Activated T-helper 2 cell treated with anti-CD3 and anti-CD28 coated beads, Interferon-gamma antibody, Interleukin-2, Interleukin-4, amounts not matched to agents 10 μg/mL and 5 μg/mL and 100 μg/mL, durations not matched to agents 14 hours and 24 hours and 36 hours (primary cell): ENCODE measurements at regions not wholly inside any gene's neighbourhood (a gene's known extent, or its start where the extent isn't known, plus 50 kb on each side); places are given as distances from the start of the nearest gene placed in this dataset.
"Not testable (repeated sequence)": the region's sequence is repeated elsewhere in the genome, so short reads cannot be mapped to it uniquely, and the experiment has no call there.

ENCODE experiments used
- DNase-seq: peaks from one replicate; pipeline ENCODE4 v3.0.0; 2021; ENCODE audit warnings: low spot score
- H3K27ac Mint-ChIP-seq: one replicate; pipeline ENCODE4 v1.8.0; 2021; ENCODE audit warnings: mixed read lengths
- H3K27me3 Mint-ChIP-seq: one replicate; pipeline ENCODE4 v1.8.0; 2021; ENCODE audit warnings: low read depth, mixed read lengths
- H3K36me3 Mint-ChIP-seq: one replicate; pipeline ENCODE4 v1.8.0; 2021; ENCODE audit warnings: low read depth, mixed read lengths
- H3K4me1 Mint-ChIP-seq: one replicate; pipeline ENCODE4 v1.8.0; 2021; ENCODE audit warnings: low read depth, mixed read lengths
- H3K4me3 Mint-ChIP-seq: one replicate; pipeline ENCODE4 v1.8.0; 2021; ENCODE audit warnings: low read depth, mild to moderate bottlenecking, moderate library complexity, mixed read lengths
- H3K9me3 Mint-ChIP-seq: one replicate; pipeline ENCODE4 v1.8.0; 2021; ENCODE audit warnings: mixed read lengths
- intact Hi-C: fragments of 100-400 bp; cut with micrococcal nuclease; formaldehyde crosslinking; loops from one replicate; pipeline ENCODE4 v1.15.1; 2023

DNA sequence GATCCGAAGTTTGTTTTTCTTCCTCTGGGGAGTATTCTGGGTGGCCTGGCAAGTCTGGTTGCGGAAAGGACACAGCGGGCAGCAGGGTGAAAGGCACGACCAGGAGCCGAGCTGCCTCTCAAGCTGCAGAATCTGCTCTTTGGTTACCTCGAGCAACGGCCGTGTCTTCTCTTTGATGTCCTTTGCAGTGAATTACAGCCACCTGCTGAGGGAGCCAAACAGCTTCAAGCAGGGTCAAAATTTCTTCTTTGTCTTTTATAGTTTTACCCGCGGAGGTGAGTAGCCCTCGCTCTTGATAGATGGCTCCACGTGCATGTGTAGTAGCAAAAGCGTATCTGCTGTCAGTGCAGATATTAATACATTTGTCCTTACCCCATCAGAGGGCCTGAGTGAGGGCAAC, 177.3 kb upstream of the MBL2 start:
- H3K9me3 Mint-ChIP-seq = peaks cover 27% of the 10 kb centered on the region
- no peaks in the 10 kb centered on the region for H3K4me1 Mint-ChIP-seq
- intact Hi-C loops = no loop called here
- DNase-seq = no peak
- H3K27me3 Mint-ChIP-seq = no peaks in the 10 kb centered on the region
- H3K36me3 Mint-ChIP-seq = no peaks in the 10 kb centered on the region
- no peak overlapping the region for H3K27ac Mint-ChIP-seq
- no peak overlapping the region for H3K4me3 Mint-ChIP-seq

GRCh38 chr10:52946486-52946885, 173.9 kb upstream of the MBL2 start:
- intact Hi-C loops = no loop called here
- DNase-seq = no peak
- H3K36me3 Mint-ChIP-seq = no peaks in the 10 kb centered on the region
- no peak overlapping the region for H3K4me3 Mint-ChIP-seq
- H3K4me1 Mint-ChIP-seq = no peaks in the 10 kb centered on the region
- H3K27me3 Mint-ChIP-seq = no peaks in the 10 kb centered on the region
- H3K9me3 Mint-ChIP-seq = peaks cover 16% of the 10 kb centered on the region
- no peak overlapping the region for H3K27ac Mint-ChIP-seq

- H3K27me3 Mint-ChIP-seq, H3K4me3 Mint-ChIP-seq, H3K4me1 Mint-ChIP-seq, H3K36me3 Mint-ChIP-seq, intact Hi-C loops, DNase-seq, H3K27ac Mint-ChIP-seq: not testable (repeated sequence)
- H3K9me3 Mint-ChIP-seq = peaks cover 14% of the 10 kb centered on the region
These were observed 172.9 kb upstream of the MBL2 start for GRCh38 chr10:52945521-52945920.

DNA sequence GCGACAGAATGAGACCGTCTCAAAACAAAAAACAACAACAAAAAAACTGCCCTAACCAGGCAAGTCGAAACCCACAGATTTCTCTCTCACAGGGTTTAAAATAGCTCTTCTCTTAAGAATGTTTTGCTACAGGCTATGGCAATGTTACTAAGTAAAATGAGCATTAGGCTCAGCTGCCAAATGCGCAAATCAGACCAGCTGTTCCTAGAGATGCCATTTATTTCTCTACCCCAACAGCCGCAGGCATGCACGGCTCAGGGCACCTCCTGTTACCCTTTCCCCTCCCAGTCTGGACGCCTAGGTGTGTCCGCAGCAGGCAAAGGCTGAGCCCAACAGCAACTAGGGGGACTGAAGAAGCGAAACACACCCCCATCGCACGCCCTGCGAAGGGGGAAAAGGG, 168.3 kb upstream of the MBL2 start:
- H3K9me3 Mint-ChIP-seq = peaks cover 6% of the 10 kb centered on the region
- no peak overlapping the region for H3K4me3 Mint-ChIP-seq
- H3K4me1 Mint-ChIP-seq = no peaks in the 10 kb centered on the region
- no peaks in the 10 kb centered on the region for H3K27me3 Mint-ChIP-seq
- no peak for DNase-seq
- H3K36me3 Mint-ChIP-seq = no peaks in the 10 kb centered on the region
- no peak overlapping the region for H3K27ac Mint-ChIP-seq
- intact Hi-C loops = no loop called here

DNA sequence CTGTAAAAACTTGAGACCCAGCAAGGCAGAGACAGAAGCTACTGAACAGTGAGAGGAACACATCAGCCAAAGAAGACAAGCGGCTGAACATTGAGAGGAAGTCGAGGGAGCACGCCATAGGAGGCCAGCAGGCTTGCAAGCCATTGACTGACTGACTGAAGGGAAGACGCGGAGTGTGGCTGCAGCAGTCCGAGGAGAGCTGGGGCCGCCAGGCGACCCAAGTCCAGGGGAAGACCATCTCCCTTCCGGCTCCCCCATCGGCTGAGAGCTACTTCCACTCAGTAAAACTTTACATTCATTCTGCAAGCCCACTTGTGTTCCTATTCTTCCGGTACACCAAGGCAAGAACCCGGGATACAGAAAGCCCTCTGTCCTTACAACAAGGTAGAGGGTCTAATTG, 167.3 kb upstream of the MBL2 start:
- Mint-ChIP-seq H3K36me3 (no peaks in the 10 kb centered on the region), H3K9me3 (peaks cover 6% of the 10 kb centered on the region), H3K27ac (no peak overlapping the region), H3K4me1 (no peaks in the 10 kb centered on the region), H3K27me3 (no peaks in the 10 kb centered on the region), H3K4me3 (no peak overlapping the region)
- no peak for DNase-seq
- intact Hi-C loops = no loop called here

DNA sequence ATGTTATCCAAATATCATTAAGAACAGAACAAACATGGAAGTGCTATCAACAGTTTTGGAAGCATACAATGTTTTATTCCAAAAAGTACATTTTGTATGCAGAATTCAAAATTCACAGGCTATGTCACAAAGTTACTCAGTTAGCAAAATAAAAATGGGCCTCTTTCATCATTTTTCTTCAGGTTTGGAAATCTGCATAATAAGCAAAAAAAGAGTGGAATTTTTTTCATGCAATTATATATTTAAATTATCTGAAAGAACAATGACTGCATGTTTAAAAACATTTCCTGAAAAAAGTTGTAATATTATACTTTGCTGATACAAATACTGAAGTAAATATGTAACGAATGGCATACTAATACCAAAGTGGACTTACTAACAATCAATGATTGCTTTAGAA, 161.2 kb upstream of the MBL2 start:
- Mint-ChIP-seq H3K4me1 (no peaks in the 10 kb centered on the region), H3K27me3 (no peaks in the 10 kb centered on the region), H3K9me3 (peaks cover 3% of the 10 kb centered on the region), H3K4me3 (no peak overlapping the region), H3K27ac (no peak overlapping the region), H3K36me3 (no peaks in the 10 kb centered on the region)
- no peak for DNase-seq
- intact Hi-C loops = no loop called here

DNA sequence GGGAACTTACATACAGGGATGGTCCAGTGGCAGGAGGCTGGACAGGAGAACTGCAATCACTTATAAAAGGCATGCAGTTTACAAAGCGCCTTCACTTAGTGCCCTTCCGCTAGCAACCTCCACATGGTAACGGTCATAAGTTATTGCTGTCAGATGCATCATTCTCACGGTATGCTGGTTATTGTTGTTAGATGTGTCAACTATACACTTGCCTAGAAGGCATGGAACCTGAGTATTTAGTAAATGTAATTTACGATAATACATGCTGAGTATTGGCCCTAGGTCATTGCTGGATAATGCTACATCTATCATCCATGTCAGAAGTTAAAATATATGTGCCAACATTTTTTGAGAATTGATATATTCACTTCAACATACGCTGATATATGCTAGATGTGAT, 155.1 kb upstream of the MBL2 start:
- Mint-ChIP-seq H3K9me3 (no peaks in the 10 kb centered on the region), H3K4me1 (no peaks in the 10 kb centered on the region), H3K27me3 (no peaks in the 10 kb centered on the region), H3K27ac (no peak overlapping the region), H3K36me3 (no peaks in the 10 kb centered on the region), H3K4me3 (no peak overlapping the region)
- intact Hi-C loops = no loop called here
- no peak for DNase-seq

DNA sequence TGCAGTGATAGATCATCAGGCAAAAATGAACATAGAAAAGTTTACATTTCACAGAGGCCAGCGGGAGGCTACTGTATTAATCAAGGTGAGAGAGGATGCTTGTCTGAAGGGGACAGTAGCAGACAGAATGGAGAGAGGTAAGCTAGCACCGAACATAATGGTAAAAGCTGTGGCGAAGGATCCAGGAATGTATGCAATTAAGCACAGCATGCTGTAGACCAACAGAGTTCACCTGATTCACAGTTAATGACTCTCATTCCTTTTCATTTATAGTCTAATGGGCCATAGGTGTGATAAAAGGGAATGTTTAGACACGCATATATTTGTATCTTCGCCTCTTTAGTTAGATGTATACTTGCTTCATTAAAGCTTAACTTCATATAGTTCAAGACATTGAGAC, 150.9 kb upstream of the MBL2 start:
- Mint-ChIP-seq H3K4me1 (no peaks in the 10 kb centered on the region), H3K9me3 (no peaks in the 10 kb centered on the region), H3K4me3 (no peak overlapping the region), H3K36me3 (no peaks in the 10 kb centered on the region), H3K27ac (no peak overlapping the region), H3K27me3 (no peaks in the 10 kb centered on the region)
- DNase-seq = no peak
- intact Hi-C loops = no loop called here

DNA sequence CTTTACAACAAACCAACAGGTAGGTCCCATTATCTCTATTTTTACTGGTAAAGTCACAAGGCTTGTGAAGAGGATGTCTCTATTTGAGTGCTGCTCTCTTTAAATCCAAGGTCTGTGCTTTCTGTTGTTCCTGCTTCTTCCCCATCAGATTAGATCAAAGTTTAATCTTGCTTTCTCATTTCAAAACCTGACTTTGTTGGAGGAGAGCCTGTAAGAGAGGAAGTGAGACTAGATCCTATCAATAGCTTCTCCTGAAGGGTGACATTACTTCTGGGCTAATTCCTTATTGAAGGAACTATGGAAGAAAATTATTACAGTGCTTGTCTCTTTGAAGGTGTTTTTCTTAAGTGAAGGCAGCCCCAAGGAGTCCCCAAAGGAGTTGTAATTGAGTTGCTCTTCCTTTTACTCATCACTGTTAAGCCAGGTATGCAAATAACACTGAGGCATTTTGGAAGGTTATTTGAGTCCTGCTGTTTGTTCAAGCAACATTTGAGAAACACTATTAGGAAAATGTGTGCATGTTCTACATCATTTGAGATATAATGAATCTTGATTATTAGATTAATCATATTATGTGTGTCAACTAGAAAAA, 146.2 kb upstream of the MBL2 start:
- H3K9me3 Mint-ChIP-seq = no peaks in the 10 kb centered on the region
- intact Hi-C loops = no loop called here
- H3K4me1 Mint-ChIP-seq = no peaks in the 10 kb centered on the region
- no peak for DNase-seq
- no peak overlapping the region for H3K27ac Mint-ChIP-seq
- H3K4me3 Mint-ChIP-seq = no peak overlapping the region
- H3K27me3 Mint-ChIP-seq = no peaks in the 10 kb centered on the region
- no peaks in the 10 kb centered on the region for H3K36me3 Mint-ChIP-seq

GRCh38 chr10:52915391-52915790, 142.8 kb upstream of the MBL2 start:
- H3K36me3 Mint-ChIP-seq = no peaks in the 10 kb centered on the region
- H3K4me1 Mint-ChIP-seq = no peaks in the 10 kb centered on the region
- no peaks in the 10 kb centered on the region for H3K9me3 Mint-ChIP-seq
- intact Hi-C loops = no loop called here
- no peak for DNase-seq
- no peak overlapping the region for H3K27ac Mint-ChIP-seq
- H3K27me3 Mint-ChIP-seq = no peaks in the 10 kb centered on the region
- no peak overlapping the region for H3K4me3 Mint-ChIP-seq

- H3K27ac Mint-ChIP-seq = no peak overlapping the region
- H3K36me3 Mint-ChIP-seq = no peaks in the 10 kb centered on the region
- H3K27me3 Mint-ChIP-seq = no peaks in the 10 kb centered on the region
- intact Hi-C loops = no loop called here
- no peaks in the 10 kb centered on the region for H3K4me1 Mint-ChIP-seq
- H3K9me3 Mint-ChIP-seq = no peaks in the 10 kb centered on the region
- no peak overlapping the region for H3K4me3 Mint-ChIP-seq
- no peak for DNase-seq
These were observed 138.6 kb upstream of the MBL2 start for GRCh38 chr10:52911163-52911562.

DNA sequence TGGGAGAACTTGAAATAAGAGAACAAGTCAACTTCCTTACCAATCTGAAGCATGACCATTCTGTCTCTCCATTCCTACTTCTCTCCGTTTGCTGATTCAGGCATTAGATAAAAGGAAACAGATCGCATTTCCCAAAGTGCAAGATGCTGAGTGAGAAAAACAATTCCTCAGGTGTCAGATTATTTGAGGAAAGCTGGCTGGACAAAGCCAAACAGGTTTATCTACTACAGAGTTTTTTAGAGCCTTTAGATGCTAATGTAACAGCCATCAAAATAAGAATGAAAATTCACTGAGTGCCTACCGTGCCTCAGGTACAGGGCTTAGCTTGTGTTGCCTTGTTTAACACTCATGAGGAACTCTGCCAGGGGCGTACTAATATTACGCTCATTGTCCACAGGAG, 135.9 kb upstream of the MBL2 start:
- Mint-ChIP-seq H3K4me1 (no peaks in the 10 kb centered on the region), H3K27me3 (no peaks in the 10 kb centered on the region), H3K9me3 (peaks cover 4% of the 10 kb centered on the region), H3K36me3 (no peaks in the 10 kb centered on the region), H3K27ac (no peak overlapping the region), H3K4me3 (no peak overlapping the region)
- intact Hi-C loops = no loop called here
- no peak for DNase-seq

DNA sequence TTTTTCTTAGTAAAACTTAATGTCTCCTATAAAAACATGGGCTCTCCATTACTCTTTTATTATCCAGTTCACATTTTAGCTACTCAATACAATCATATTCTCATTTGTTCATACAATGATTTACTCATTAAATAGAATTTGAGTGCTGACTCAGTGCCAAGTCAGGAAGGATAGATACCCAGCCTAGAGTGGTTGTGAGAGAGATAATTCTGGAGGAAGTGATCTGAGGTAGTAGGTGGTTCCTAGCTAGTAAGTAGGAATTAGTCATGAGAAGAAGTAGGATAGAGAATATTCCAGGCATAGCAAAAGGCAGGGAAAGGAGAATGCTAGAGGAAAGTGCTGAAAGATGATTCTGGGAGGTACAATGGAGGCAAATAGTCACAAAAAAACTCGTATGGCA, 133.5 kb upstream of the MBL2 start:
- no peaks in the 10 kb centered on the region for H3K4me1 Mint-ChIP-seq
- H3K36me3 Mint-ChIP-seq = no peaks in the 10 kb centered on the region
- peaks cover 4% of the 10 kb centered on the region for H3K9me3 Mint-ChIP-seq
- H3K27ac Mint-ChIP-seq = no peak overlapping the region
- intact Hi-C loops = no loop called here
- H3K4me3 Mint-ChIP-seq = no peak overlapping the region
- DNase-seq = no peak
- H3K27me3 Mint-ChIP-seq = no peaks in the 10 kb centered on the region

GRCh38 chr10:52903397-52903938, 130.9 kb upstream of the MBL2 start:
- Mint-ChIP-seq H3K4me1 (no peaks in the 10 kb centered on the region), H3K4me3 (no peak overlapping the region), H3K36me3 (no peaks in the 10 kb centered on the region), H3K9me3 (peaks cover 4% of the 10 kb centered on the region), H3K27me3 (no peaks in the 10 kb centered on the region), H3K27ac (no peak overlapping the region)
- intact Hi-C loops = no loop called here
- DNase-seq = no peak
